Muscle of arm (tissue), 1 donor: ENCODE measurements at regions not wholly inside any gene's neighbourhood (a gene's known extent, or its start where the extent isn't known, plus 50 kb on each side); places are given as distances from the start of the nearest gene placed in this dataset.
"Not testable (repeated sequence)": the region's sequence is repeated elsewhere in the genome, so short reads cannot be mapped to it uniquely, and the experiment has no call there.

Experiments
- DNase-seq: peaks from one replicate; pipeline ENCODE4 v3.0.0-alpha.2; 2013

DNA sequence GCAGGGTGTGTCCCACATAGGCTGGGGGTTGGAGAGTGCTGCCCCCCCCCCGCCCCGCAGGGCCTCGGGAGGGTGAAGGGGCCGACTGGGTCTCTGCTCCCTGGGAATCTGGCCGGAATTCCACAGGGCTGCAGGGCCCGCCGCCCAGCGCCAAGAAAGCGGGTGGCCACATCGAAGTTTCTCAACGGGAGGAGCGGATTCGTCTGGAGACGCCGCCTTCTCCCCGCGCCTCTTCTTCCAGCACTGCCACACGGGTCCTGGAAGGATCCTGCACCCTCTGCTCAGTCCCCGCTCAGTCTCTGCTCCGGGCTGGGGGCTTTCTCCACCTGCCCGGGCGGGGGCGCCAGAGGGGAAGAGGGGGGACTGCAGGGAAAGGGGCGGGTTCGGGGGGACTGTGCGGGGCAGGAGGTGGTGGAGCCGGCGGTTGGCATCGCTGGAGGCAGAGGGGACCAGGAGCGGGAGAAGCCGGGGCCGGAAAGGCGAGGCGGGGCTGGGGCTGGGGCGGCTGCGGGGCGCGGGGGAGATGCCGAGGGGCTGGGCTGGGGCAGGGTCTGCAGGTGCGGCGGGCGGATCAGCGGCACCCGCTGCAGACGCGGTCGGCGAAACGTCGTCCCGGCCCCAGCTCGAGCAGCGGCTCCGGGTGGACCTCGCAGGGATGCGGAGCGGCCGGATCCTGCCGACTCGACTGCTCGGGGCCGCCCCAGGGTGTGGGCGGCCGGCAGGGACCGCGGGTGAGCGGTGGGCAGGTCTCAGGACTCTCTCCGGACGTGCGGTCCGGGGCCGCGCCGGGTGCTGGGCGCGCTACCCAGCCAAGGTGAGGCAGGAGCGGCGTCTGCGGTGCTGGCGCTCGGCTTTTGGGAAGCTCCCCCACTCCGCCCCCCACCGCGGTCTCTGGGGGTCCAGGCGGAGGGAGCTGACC is 811.4 kb upstream of the TMEM132C start:
- DNase-seq = no peak

DNA sequence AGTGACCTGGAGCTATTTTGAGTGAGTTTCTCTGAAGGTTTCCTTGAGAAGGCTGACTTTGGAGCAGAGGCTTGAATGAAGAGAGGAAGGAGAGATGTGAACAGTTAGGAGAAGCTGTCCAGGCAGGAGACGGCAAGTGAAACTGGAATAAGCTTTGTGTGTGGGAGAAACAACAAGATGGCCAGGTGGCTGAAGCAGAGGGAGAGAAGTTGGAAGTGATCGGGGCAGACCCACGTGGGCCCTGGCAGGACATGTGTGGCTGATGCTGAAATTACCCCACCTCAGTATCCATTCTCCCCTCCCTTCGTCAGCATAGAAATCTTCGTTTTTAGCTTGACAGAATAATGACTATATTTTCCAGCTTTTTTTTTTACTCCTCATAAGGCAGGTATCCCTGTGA is 809.2 kb upstream of the TMEM132C start:
- no peak for DNase-seq

GRCh38 chr12:127459166-127459565 is 807.8 kb upstream of the TMEM132C start:
- DNase-seq = no peak

DNA sequence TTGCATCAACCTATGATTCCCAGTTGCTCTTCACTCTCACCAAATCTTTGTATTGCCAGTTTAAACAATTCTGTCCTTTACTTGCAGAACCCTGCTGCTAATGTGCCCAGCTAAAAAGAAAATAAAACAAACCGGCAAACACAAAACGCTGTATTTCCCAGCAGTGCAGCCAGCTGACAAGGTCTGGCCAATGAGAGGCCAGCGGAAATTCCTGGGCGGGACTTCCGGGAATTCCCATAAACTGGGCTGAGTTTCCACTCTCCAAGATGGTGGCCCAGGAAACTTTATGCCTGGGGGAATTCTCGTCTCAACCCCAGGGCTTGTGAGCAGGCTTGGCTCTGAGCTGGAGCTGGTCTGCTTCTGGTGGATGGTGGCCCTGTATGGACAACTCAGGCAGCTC is 807.3 kb upstream of the TMEM132C start:
- DNase-seq = no peak

GRCh38 chr12:127463237-127463636 is 803.7 kb upstream of the TMEM132C start:
- DNase-seq = no peak

GRCh38 chr12:127469331-127469730 is 797.6 kb upstream of the TMEM132C start:
- no peak for DNase-seq

GRCh38 chr12:127473766-127474165 is 793.2 kb upstream of the TMEM132C start:
- no peak for DNase-seq

- no peak for DNase-seq
These were observed 787.7 kb upstream of the TMEM132C start for GRCh38 chr12:127479256-127479655.

GRCh38 chr12:127480775-127481314 is 786.1 kb upstream of the TMEM132C start:
- no peak for DNase-seq

DNA sequence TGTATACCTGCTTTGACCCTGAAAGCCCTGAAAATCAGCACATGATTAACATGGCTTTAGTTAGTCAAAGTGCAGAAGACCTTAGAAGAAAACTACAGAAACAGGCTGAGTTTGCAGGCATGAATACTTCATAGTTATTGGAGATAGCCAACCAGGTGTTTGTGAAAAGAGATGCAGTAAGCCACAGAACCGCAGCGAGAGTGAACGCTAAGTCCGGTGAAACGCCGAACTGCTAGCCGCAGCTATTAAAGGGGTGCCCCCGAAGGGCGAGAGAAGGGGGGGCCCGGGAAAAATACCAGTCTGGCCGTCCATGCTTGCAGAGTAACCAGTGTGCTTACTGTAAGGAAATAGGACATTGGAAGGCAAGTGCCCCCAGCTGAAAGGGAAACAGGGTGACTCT is 784.0 kb upstream of the TMEM132C start:
- no peak for DNase-seq

DNA sequence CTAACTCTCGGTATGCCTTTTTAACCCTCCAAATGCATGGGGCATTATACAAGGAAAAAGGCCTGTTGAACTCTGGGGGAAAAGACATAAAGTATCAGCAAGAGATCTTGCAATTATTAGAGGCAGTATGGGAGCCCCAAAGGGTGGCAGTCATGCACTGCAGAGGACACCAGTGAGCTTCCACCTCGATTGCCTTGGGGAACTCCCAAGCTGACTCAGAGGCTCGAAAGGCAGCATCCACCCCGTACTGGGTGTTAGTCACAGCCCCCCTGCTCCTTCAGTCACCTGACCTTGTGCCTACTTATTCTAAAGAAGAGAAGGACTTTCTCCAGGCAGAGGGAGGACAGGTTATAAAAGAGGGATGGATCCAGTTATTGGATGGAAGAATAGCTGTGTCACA is 781.4 kb upstream of the TMEM132C start:
- DNase-seq = no peak

DNA sequence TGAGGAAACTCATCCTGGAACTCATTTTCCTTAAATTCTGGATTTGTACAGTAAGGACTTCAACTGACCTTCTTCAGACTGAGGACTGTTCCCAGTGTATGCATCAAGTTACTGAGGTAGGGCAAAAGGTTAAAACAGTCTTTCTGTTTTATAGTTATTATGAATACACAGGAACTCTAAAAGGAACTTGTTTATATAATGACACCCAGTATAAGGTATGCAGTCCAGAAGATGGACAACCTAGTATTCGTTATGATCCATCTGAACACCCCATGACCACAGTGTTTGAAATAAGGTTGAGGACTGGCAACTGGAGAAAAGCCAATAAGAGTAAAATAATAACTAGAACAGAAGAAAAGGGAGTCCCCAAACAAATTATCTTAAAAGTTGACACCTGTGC is 779.9 kb upstream of the TMEM132C start:
- DNase-seq = no peak

- no peak for DNase-seq
These were observed 777.9 kb upstream of the TMEM132C start for GRCh38 chr12:127489061-127489460.

DNA sequence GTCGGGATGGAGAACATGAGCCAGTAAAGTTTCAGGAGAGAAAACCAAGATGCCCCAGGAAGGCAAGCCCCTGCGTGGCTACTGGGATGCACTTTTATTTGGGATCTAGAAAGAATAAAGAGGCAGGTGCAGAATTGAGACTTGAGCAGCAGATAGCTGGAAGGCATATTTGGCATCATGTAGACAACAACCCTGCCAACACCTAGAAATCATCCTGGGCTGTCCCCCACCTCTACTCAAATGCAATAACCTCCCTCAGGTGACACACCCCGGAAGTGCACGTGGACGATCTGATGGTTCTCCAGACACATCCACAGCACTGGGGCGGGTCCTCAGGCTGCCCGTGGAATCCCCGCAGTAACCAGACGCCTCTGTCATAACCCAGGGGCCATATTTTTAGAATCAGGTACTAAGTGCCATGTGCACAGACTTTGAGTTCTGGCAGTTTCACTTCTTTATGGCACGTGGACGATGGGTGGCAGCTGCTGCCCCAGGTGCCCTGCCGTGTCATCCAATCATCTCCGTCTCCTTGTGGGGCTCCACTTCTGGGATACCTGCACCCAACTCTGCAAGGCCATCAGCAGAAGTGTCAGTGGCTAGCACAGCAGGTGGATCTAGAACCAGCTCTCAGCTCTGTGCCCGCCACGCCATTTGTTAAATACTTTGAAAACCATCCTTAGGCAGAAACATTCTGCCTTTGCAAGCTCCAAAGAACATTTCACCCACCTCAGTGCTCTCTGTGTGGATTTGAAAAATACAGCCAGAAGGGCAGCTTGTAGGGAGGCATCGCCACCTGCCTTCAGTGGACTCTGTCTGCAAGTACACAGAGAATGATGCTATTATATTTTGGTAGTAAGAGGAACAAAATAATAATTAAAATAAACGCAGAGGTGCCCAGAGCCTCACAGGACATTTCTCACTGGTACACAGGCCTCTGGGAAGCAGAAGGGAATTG is 771.7 kb upstream of the TMEM132C start:
- DNase-seq = no peak

- no peak for DNase-seq
These were observed 770.7 kb upstream of the TMEM132C start for GRCh38 chr12:127496255-127496654.

DNA sequence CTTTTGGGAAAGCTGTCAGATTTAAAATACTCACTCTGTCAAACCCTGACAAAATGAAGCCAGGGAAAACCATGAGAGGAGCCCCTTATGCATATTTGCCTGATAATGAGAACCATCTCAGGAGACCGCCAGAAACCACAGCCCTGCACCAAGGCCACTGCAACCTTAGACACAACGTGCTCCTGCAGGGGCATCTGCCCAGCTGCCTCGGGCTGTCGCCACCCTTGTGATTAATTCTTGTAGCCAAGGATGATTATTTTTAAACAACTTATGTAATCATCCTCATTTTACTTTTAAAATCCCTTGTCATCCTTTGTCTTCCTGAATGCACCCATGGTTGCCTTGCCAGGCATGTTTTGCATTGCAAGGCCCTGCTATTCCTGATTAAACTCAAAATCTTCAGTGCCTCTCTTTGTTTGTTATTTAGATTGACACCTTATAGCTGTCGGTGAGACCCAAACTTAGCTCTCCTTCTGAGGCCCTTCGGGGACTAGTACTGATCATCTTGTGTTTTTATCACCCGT is 766.4 kb upstream of the TMEM132C start:
- DNase-seq = no peak

DNA sequence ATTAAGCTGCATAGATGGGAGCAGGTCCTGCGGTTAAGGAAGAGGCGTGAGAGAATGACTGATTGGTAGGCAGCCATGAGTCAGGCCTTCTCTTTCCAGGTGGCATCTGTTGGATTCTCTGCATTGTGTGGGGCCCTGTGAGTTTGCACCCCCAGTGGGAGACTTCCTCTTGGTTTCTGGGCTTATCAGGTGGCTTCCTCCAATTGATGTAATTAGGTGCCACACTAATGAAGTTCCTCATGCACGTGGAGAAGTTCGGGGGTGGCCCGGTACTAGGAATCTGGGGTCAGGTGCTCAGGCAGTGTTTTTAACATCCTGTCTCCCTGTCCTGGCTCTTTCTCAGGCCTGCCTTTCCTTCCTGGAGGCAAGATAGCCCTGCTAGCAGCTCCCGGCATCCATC is 765.1 kb upstream of the TMEM132C start:
- no peak for DNase-seq

- DNase-seq = no peak
These were observed 763.7 kb upstream of the TMEM132C start for GRCh38 chr12:127503246-127503645.

- not testable (repeated sequence) for DNase-seq
These were observed 763.0 kb upstream of the TMEM132C start for GRCh38 chr12:127503996-127504395.

- no peak for DNase-seq
These were observed 762.1 kb upstream of the TMEM132C start for GRCh38 chr12:127504874-127505273.

DNA sequence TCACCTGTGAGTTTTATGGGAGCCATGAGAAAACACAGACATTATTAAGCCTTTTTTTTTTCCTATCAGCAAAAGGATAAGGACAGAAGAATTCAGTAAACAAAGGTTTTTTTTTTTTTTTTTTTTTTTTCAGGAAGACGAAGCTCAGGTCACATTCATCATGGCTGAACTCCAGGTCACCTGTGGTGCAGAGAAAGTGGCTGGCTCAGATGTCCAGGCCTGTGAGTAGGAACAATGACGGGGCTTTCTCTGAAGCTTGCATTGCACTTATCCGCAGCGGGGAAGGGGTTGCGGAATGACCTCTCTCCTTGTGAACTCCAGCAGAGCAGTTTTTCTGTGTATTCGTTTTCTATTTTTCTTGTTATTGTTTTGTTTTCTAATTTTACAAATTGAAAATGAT is 759.6 kb upstream of the TMEM132C start:
- DNase-seq = no peak
